Sigmoid colon (tissue), 4 donors: ENCODE measurements at regions not wholly inside any gene's neighbourhood (a gene's known extent, or its start where the extent isn't known, plus 50 kb on each side); places are given as distances from the start of the nearest gene placed in this dataset.

Source experiments
- CTCF ChIP-seq, 4 experiments: fragments of 450-650 bp in 3 of 4; fragments of 200-600 bp in 1 of 4; IDR thresholded peaks; one replicate each; pipeline ENCODE4 v1.5.1; 2016 to 2019; ENCODE audit warnings: antibody characterized with exemption in 4 of 4, mild to moderate bottlenecking in 3 of 4, moderate library complexity in 2 of 4
- EP300 ChIP-seq, 4 donors: sonication (generic); formaldehyde crosslinking; IDR thresholded peaks; one replicate each; pipeline ENCODE4 v1.6.1; 2017; ENCODE audit warnings: antibody characterized with exemption in 4 of 4
- POLR2A ChIP-seq, 2 donors: fragments of 450-650 bp; IDR thresholded peaks; one replicate each; pipeline ENCODE4 v1.6.1; 2016; ENCODE audit warnings: antibody characterized with exemption in 2 of 2, mild to moderate bottlenecking in 2 of 2, moderate library complexity in 2 of 2

GRCh38 chr9:102778746-102779145 is 216.4 kb upstream of the CYLC2 start:
- TF ChIP-seq POLR2A (IDR thresholded peaks at IDR 0.05) (no peak), CTCF (IDR thresholded peaks at IDR 0.05) (no peak), EP300 (IDR thresholded peaks at IDR 0.05) (no peak)
